Esophagus squamous epithelium (tissue), 5 donors: ENCODE measurements at regions not wholly inside any gene's neighbourhood (a gene's known extent, or its start where the extent isn't known, plus 50 kb on each side); places are given as distances from the start of the nearest gene placed in this dataset.

Experiments
- DNase-seq: peaks from one replicate; lab custom pipeline; 2025; lab: John Stamatoyannopoulos, UW
- H3K27ac ChIP-seq, 4 donors: fragments of 200-600 bp; sonication (generic); one replicate each; pipeline ENCODE4 v1.5.1; 2016 to 2019; ENCODE audit warnings: mild to moderate bottlenecking in 1 of 4
- H3K27me3 ChIP-seq, 4 donors: fragments of 200-600 bp; sonication (generic); 1 replicate in 3 of 4; 2 replicates in 1 of 4; pipeline versions ENCODE4 v1.5.1 to v1.6.0; 2017 to 2021; ENCODE audit warnings: antibody characterized with exemption in 1 of 4
- H3K36me3 ChIP-seq, 3 donors: fragments of 200-600 bp; sonication (generic); one replicate each; pipeline ENCODE4 v1.5.1; 2016 to 2019
- H3K4me1 ChIP-seq, 3 donors: fragments of 200-600 bp; sonication (generic); one replicate each; pipeline ENCODE4 v1.5.1; 2017 to 2019
- H3K4me3 ChIP-seq, 4 donors: fragments of 200-600 bp; sonication (generic); 1 replicate in 3 of 4; 2 replicates in 1 of 4; pipeline ENCODE4 v1.5.1; 2016 to 2019; ENCODE audit warnings: mild to moderate bottlenecking in 2 of 4, moderate library complexity in 1 of 4
- H3K9me3 ChIP-seq, 3 donors: fragments of 200-600 bp; sonication (generic); one replicate each; pipeline ENCODE4 v1.5.1; 2016 to 2019
- CTCF ChIP-seq, 6 experiments: fragments of 450-650 bp in 4 of 6; fragments of 200-600 bp in 2 of 6; sonication (generic) in 2 of 6; IDR thresholded peaks; one replicate each; pipeline ENCODE4 v1.5.1; 2016 to 2019; ENCODE audit warnings: antibody characterized with exemption in 6 of 6, mild to moderate bottlenecking in 4 of 6, moderate library complexity in 4 of 6
- POLR2A ChIP-seq, 4 donors: fragments of 450-650 bp; IDR thresholded peaks; one replicate each; pipeline ENCODE4 v1.6.1; 2017; ENCODE audit warnings: antibody characterized with exemption in 4 of 4, mild to moderate bottlenecking in 4 of 4, moderate library complexity in 3 of 4
- WGBS, 2 donors: methylation state at CpG; one replicate each; pipeline ENCODE4 v1.1.5; 2018; 5-methylcytosine and 5-hydroxymethylcytosine counted together
- intact Hi-C: fragments of 100-400 bp; cut with DNase I; formaldehyde crosslinking; loops from one replicate; pipeline ENCODE4 v1.15.0; 2022
- donor health status: DM: yes; HTN: yes; CAD: no.

GRCh38 chr13:80888390-80888789, 547.5 kb upstream of the SPRY2 start:
- Histone ChIP-seq H3K9me3 (no peaks in the 10 kb centered on the region), H3K27me3 (no peaks in the 10 kb centered on the region), H3K4me1 (no peaks in the 10 kb centered on the region), H3K27ac (no peak overlapping the region), H3K36me3 (no peaks in the 10 kb centered on the region), H3K4me3 (no peak overlapping the region)
- WGBS, 2 donors = 80% methylated on average over 2 of the region's 2 CpGs
- intact Hi-C loops = no loop called here
- TF ChIP-seq POLR2A (IDR thresholded peaks at IDR 0.05) (no peak), CTCF (IDR thresholded peaks at IDR 0.05) (no peak)
- DNase-seq = no peak

GRCh38 chr13:80884056-80884785, 543.3 kb upstream of the SPRY2 start:
- DNase-seq = no peak

GRCh38 chr13:80883545-80883944, 542.6 kb upstream of the SPRY2 start:
- no peaks in the 10 kb centered on the region for H3K36me3 ChIP-seq

More at GRCh38 chr13:80884056-80884785, 543.3 kb upstream of the SPRY2 start:
- H3K4me1 ChIP-seq = no peaks in the 10 kb centered on the region
- TF ChIP-seq CTCF (IDR thresholded peaks at IDR 0.05) = no peak
- no peak for TF ChIP-seq POLR2A (IDR thresholded peaks at IDR 0.05)
- H3K4me3 ChIP-seq = no peak overlapping the region
- H3K36me3 ChIP-seq = no peaks in the 10 kb centered on the region
- intact Hi-C loops = no loop called here
- WGBS, 2 donors = 63 to 78% methylated on average over 1 of the region's 1 CpG
- H3K27ac ChIP-seq = no peak overlapping the region
- no peaks in the 10 kb centered on the region for H3K9me3 ChIP-seq
- H3K27me3 ChIP-seq = no peaks in the 10 kb centered on the region

GRCh38 chr13:80881942-80882445, 541.1 kb upstream of the SPRY2 start:
- H3K36me3 ChIP-seq = no peaks in the 10 kb centered on the region
- no peak for TF ChIP-seq CTCF (IDR thresholded peaks at IDR 0.05)
- no peak for TF ChIP-seq POLR2A (IDR thresholded peaks at IDR 0.05)
- no peak for DNase-seq
- H3K27me3 ChIP-seq = no peaks in the 10 kb centered on the region
- no peaks in the 10 kb centered on the region for H3K9me3 ChIP-seq
- H3K4me1 ChIP-seq = no peaks in the 10 kb centered on the region
- no peak overlapping the region for H3K4me3 ChIP-seq
- intact Hi-C loops = no loop called here
- no peak overlapping the region for H3K27ac ChIP-seq

More at GRCh38 chr13:80883545-80883944, 542.6 kb upstream of the SPRY2 start:
- intact Hi-C loops = no loop called here
- no peak overlapping the region for H3K27ac ChIP-seq
- H3K4me3 ChIP-seq = no peak overlapping the region
- no peak for DNase-seq
- H3K4me1 ChIP-seq = no peaks in the 10 kb centered on the region
- H3K9me3 ChIP-seq = no peaks in the 10 kb centered on the region
- H3K27me3 ChIP-seq = no peaks in the 10 kb centered on the region
- TF ChIP-seq POLR2A (IDR thresholded peaks at IDR 0.05) (no peak), CTCF (IDR thresholded peaks at IDR 0.05) (no peak)

- H3K9me3 ChIP-seq = no peaks in the 10 kb centered on the region
- H3K36me3 ChIP-seq = no peaks in the 10 kb centered on the region
- no peak for DNase-seq
- H3K27me3 ChIP-seq = no peaks in the 10 kb centered on the region
- TF ChIP-seq CTCF (IDR thresholded peaks at IDR 0.05) (no peak), POLR2A (IDR thresholded peaks at IDR 0.05) (no peak)
- intact Hi-C loops = no loop called here
- H3K27ac ChIP-seq = no peak overlapping the region
- H3K4me1 ChIP-seq = no peaks in the 10 kb centered on the region
- no peak overlapping the region for H3K4me3 ChIP-seq
Measured at GRCh38 chr13:80881495-80881894, 540.6 kb upstream of the SPRY2 start.
